DOHH2 (cell line): ENCODE measurements at regions not wholly inside any gene's neighbourhood (a gene's known extent, or its start where the extent isn't known, plus 50 kb on each side); places are given as distances from the start of the nearest gene placed in this dataset.

ENCODE experiments used
- H3F3A ChIP-seq: fragments of 200-600 bp; sonication (generic), shearing (Covaris generic); 2 replicates; pipeline ENCODE4 v1.6.0; 2016; ENCODE audit warnings: antibody characterized with exemption, mild to moderate bottlenecking; ENCODE audit not compliant: control insufficient read depth, insufficient read depth
- H3K27ac ChIP-seq: fragments of 200-600 bp; sonication (generic); 2 replicates; pipeline ENCODE4 v1.5.1; 2014; ENCODE audit warnings: low read depth, mild to moderate bottlenecking, low read length, moderate library complexity
- H3K27me3 ChIP-seq: fragments of 200-600 bp; sonication (generic); 2 replicates; pipeline ENCODE4 v1.6.1; 2014; ENCODE audit warnings: mild to moderate bottlenecking, low read length, mixed read lengths; ENCODE audit not compliant: control insufficient read depth
- H3K36me3 ChIP-seq: fragments of 200-600 bp; sonication (generic); 2 replicates; pipeline ENCODE4 v1.6.1; 2014; ENCODE audit warnings: mild to moderate bottlenecking, low read length, moderate library complexity, mixed read lengths; ENCODE audit not compliant: control insufficient read depth
- H3K4me1 ChIP-seq: fragments of 200-600 bp; sonication (generic); 2 replicates; pipeline ENCODE4 v1.6.1; 2014; ENCODE audit warnings: mild to moderate bottlenecking, low read length, mixed read lengths; ENCODE audit not compliant: control insufficient read depth
- H3K4me2 ChIP-seq: fragments of 200-600 bp; sonication (generic); 2 replicates; pipeline ENCODE4 v1.6.0; 2014; ENCODE audit warnings: mild to moderate bottlenecking, low read length, moderate library complexity
- H3K4me3 ChIP-seq: fragments of 200-600 bp; sonication (generic); 2 replicates; pipeline ENCODE4 v1.5.1; 2014; ENCODE audit warnings: mild to moderate bottlenecking, low read length, mixed read lengths
- H3K79me2 ChIP-seq: fragments of 200-600 bp; sonication (generic); 2 replicates; pipeline ENCODE4 v1.6.1; 2014; ENCODE audit warnings: mild to moderate bottlenecking, low read length, mixed read lengths; ENCODE audit not compliant: control insufficient read depth
- H3K9me2 ChIP-seq: fragments of 200-600 bp; sonication (generic); replicated peaks from 2 replicates; pipeline ENCODE4 v1.6.1; 2014; ENCODE audit warnings: mild to moderate bottlenecking, low read length, mixed read lengths; ENCODE audit not compliant: control insufficient read depth
- H3K9me3 ChIP-seq: fragments of 200-600 bp; sonication (generic); 2 replicates; pipeline ENCODE4 v1.6.1; 2014; ENCODE audit warnings: antibody characterized with exemption, low read length, mixed read lengths; ENCODE audit not compliant: control insufficient read depth, insufficient read depth
- H4K20me1 ChIP-seq: fragments of 200-600 bp; sonication (generic); 2 replicates; pipeline ENCODE4 v1.6.0; 2014; ENCODE audit warnings: low read depth, mild to moderate bottlenecking, antibody characterized with exemption, low read length, moderate library complexity; ENCODE audit not compliant: control insufficient read depth, insufficient read depth
- CTCF ChIP-seq: fragments of 200-600 bp; sonication (generic); IDR thresholded peaks from one replicate; pipeline ENCODE4 v1.5.1; 2014; ENCODE audit warnings: antibody characterized with exemption, mild to moderate bottlenecking, low read depth, low read length; ENCODE audit not compliant: poor library complexity, severe bottlenecking
- EZH2phosphoT487 ChIP-seq: fragments of 200-600 bp; sonication (generic); IDR thresholded peaks from 2 replicates; pipeline ENCODE4 v1.6.1; 2017; ENCODE audit warnings: borderline replicate concordance, mild to moderate bottlenecking, antibody characterized with exemption, low read length, moderate library complexity, mixed read lengths

GRCh38 chr12:107397890-107398500 lies 287.6 kb upstream of the PWP1 start:
- H3K27me3 ChIP-seq = no peaks in the 10 kb centered on the region
- H3K27ac ChIP-seq = no peak overlapping the region
- H3K9me2 ChIP-seq = no peaks in the 10 kb centered on the region
- no peaks in the 10 kb centered on the region for H4K20me1 ChIP-seq
- H3K79me2 ChIP-seq = no peaks in the 10 kb centered on the region
- no peak overlapping the region for H3K4me3 ChIP-seq
- no peak for TF ChIP-seq CTCF
- no peak for TF ChIP-seq EZH2phosphoT487
- H3K4me1 ChIP-seq = no peaks in the 10 kb centered on the region
- H3K36me3 ChIP-seq = no peaks in the 10 kb centered on the region
- no peaks in the 10 kb centered on the region for H3F3A ChIP-seq
- no peaks in the 10 kb centered on the region for H3K9me3 ChIP-seq
- H3K4me2 ChIP-seq = no peak overlapping the region

GRCh38 chr12:107399046-107399445 lies 286.6 kb upstream of the PWP1 start:
- Histone ChIP-seq H3K9me2 (no peaks in the 10 kb centered on the region), H3K4me2 (no peak overlapping the region), H3K4me3 (no peak overlapping the region), H3K4me1 (no peaks in the 10 kb centered on the region), H3F3A (no peaks in the 10 kb centered on the region), H3K36me3 (no peaks in the 10 kb centered on the region), H4K20me1 (no peaks in the 10 kb centered on the region), H3K27ac (no peak overlapping the region), H3K9me3 (no peaks in the 10 kb centered on the region), H3K27me3 (no peaks in the 10 kb centered on the region), H3K79me2 (no peaks in the 10 kb centered on the region)
- TF ChIP-seq EZH2phosphoT487 = no peak
- no peak for TF ChIP-seq CTCF

- Histone ChIP-seq H3K4me1 (no peaks in the 10 kb centered on the region), H4K20me1 (no peaks in the 10 kb centered on the region), H3K27ac (no peak overlapping the region), H3K27me3 (no peaks in the 10 kb centered on the region), H3K9me2 (no peaks in the 10 kb centered on the region), H3K4me2 (no peak overlapping the region), H3K36me3 (no peaks in the 10 kb centered on the region), H3F3A (no peaks in the 10 kb centered on the region), H3K79me2 (no peaks in the 10 kb centered on the region), H3K4me3 (no peak overlapping the region), H3K9me3 (no peaks in the 10 kb centered on the region)
- no peak for TF ChIP-seq CTCF
- no peak for TF ChIP-seq EZH2phosphoT487
These were observed 284.7 kb upstream of the PWP1 start for GRCh38 chr12:107400686-107401447.
